Left cardiac atrium (tissue), 4 donors: ENCODE measurements at regions not wholly inside any gene's neighbourhood (a gene's known extent, or its start where the extent isn't known, plus 50 kb on each side); places are given as distances from the start of the nearest gene placed in this dataset.
"Not testable (repeated sequence)": the region's sequence is repeated elsewhere in the genome, so short reads cannot be mapped to it uniquely, and the experiment has no call there.

Experiments used
- ATAC-seq, 2 donors: fragments of 200-7000 bp; cut with Tn5 transposase; one replicate each; pipeline ENCODE4 v1.9.1; 2020; ENCODE audit warnings: mild to moderate bottlenecking in 2 of 2, moderate library complexity in 2 of 2
- DNase-seq: peaks from one replicate; pipeline ENCODE4 v3.0.0-alpha.2; 2020
- intact Hi-C, 2 donors: fragments of 100-400 bp; cut with DNase I; formaldehyde crosslinking; loops; one replicate each; pipeline versions ENCODE4 v1.14.1 to v1.15.1; 2022 to 2023
- donor health status: DM: no; HTN: yes; CAD: no.
- donor health status: DM: no; HTN: yes; CAD: no; lungs with severe emphysema.
- donor health status: DM: yes; HTN: yes; CAD: no.
- donor health status: Dilated cardiomyopathy.

- intact Hi-C loops: no loop called here
- ATAC-seq (no peak), DNase-seq (no peak)
These were observed 425.6 kb downstream of the SMARCA1 start for GRCh38 chrX:129097668-129098067.

- intact Hi-C loops: no loop called here
- DNase-seq: no peak
- ATAC-seq: no peak
These were observed 429.6 kb downstream of the SMARCA1 start for GRCh38 chrX:129093706-129094105.

GRCh38 chrX:129092757-129093156 is 430.5 kb downstream of the SMARCA1 start:
- ATAC-seq (no peak), DNase-seq (no peak)
- intact Hi-C loops: no loop called here

GRCh38 chrX:129092242-129092641 is 431.0 kb downstream of the SMARCA1 start:
- intact Hi-C loops: no loop called here
- ATAC-seq (no peak), DNase-seq (no peak)

- DNase-seq (no peak), ATAC-seq (no peak)
- intact Hi-C loops: no loop called here
These were observed 432.2 kb downstream of the SMARCA1 start for GRCh38 chrX:129091097-129091496.

DNA sequence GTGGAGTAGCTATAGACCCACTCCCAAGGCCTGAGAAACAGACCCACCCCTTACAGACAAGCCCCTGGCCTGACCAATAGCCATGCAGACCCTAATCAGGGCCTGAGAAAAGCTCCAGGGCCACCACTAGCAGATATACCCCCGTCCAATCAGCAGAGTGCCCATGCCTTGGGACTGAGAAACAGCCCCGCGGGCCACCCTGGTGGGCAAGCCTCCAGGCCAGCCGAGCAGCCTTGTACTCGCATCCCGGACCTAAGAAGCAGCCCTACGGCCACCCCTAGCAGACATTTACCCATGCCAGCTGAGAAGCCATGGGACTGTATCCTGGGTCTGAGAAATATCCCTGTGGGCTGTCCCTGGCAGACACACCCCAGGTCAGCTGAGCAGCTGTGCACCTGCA is 436.5 kb downstream of the SMARCA1 start:
- no peak for ATAC-seq
- no peak for DNase-seq
- intact Hi-C loops: no loop called here

DNA sequence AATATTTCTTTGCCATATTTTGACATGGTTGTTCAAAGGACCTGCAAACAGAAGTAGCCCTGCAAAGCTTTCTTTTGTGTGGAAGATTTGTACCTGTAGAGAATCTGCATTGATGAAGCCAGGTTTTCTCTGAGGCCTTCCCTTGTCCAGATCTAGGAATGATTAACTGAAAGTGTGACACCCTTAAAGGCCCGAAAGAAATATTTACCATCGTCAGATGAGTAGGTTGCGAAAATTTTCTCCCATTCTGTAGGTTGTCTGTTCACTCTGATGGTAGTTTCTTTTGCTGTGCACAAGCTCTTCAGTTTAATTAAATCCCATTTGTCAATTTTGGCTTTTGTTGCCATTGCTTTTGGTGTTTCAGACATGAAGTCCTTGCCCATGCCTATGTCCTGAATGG is 439.0 kb downstream of the SMARCA1 start:
- intact Hi-C loops, DNase-seq, ATAC-seq: not testable (repeated sequence)

DNA sequence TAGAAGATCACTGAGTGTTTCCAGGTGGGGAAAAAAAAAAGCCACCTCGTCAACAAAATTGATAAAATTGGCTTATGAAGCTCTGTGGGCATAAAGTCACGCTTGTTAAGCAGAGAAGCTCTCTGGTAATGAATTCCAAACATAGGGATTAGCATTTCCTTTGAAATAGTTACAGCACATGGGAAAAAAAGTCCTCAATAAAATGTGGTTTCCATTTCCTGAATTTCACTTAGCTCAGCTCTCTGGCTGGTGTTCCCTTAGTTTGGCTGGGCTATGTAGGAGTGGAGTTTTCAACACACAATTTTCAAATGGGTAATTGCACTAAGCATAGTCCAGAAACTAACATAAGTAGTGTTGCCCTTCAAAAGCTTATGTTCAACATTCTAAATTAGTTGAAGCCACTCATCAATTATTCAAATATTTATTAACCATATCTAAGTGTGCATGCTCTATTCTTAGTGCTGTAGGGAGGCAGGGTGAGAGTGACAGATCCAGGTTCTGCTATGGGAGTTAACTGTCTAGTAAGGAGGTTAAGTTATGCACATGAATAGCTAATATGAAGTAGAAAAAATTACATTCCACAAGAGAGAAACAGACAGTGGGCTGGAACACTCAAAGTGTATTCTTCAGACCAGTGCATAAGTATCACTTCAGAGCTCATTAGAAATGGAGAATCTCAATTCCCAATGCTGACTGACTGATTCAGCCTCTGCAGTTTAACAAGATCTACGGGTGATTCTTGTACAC is 445.7 kb downstream of the SMARCA1 start:
- ATAC-seq: no peak
- intact Hi-C loops: no loop called here

DNA sequence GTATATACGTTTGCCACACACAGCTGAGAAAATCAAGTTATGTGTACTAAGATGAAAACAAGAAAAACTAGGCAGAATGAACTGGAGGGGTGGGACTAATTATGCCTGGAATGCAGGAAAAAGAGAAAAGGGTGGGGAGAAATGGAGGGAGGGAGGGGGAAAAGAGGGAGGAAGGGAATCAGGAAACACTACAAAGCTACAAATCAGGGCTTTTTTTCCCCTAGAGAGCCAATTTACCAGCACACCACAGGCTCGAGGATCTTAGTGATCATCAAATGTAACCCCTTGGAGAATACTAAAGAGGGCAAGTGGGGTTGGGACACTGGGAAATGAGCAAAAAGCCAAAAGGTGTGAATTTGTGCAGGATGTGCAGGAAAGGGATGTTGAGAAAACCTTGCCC is 451.9 kb downstream of the SMARCA1 start:
- intact Hi-C loops: no loop called here
- DNase-seq (no peak), ATAC-seq (no peak)

More for the DNA sequence above, 445.7 kb downstream of the SMARCA1 start:
- no peak for DNase-seq

- no peak for ATAC-seq
- no peak for DNase-seq
- intact Hi-C loops: no loop called here
These were observed 457.4 kb downstream of the SMARCA1 start for GRCh38 chrX:129065895-129066294.

GRCh38 chrX:129058405-129058804 is 464.9 kb downstream of the SMARCA1 start:
- no peak for DNase-seq
- intact Hi-C loops: no loop called here
- no peak for ATAC-seq

DNA sequence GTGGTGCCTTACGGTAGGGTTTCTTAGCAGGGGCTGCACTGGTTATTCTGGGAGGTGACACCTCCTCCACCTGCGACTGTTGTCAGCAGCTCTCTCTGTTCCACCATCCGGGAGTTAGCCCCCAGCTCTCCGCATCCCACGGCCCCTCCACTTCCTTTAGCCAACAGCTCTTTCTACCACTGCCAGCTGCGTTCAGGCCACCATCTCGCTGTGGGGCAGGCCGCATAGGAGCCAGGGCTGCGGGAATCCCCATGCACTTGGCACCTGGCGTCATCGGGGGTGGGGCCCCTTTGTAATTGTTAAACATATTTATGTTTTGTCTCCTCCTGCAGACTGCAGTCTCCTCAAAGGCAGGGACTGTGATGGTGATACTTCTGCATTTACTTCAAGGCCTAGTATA is 480.2 kb downstream of the SMARCA1 start:
- ATAC-seq (no peak), DNase-seq (no peak)
- intact Hi-C loops: no loop called here

DNA sequence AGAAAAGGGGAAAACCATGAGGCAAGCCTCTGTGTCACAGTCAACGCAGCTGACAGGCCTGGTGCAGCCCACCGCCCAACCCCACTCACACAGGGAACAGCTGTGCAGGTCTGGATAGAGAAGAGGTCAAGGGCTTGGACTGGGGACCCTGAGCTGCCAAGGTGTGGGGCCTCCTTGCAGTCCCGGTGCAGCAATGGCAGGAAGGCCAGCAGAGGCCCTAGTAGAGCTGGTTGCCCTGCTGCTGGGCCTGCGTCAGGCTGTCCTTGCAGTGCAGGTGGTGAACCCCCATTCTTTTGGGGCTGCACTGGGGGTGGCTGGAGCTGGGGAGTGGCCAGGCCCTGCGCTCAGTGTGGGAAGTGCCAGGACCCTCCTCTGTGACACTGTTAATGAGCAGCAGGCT is 482.0 kb downstream of the SMARCA1 start:
- no peak for ATAC-seq
- intact Hi-C loops: no loop called here
- no peak for DNase-seq

DNA sequence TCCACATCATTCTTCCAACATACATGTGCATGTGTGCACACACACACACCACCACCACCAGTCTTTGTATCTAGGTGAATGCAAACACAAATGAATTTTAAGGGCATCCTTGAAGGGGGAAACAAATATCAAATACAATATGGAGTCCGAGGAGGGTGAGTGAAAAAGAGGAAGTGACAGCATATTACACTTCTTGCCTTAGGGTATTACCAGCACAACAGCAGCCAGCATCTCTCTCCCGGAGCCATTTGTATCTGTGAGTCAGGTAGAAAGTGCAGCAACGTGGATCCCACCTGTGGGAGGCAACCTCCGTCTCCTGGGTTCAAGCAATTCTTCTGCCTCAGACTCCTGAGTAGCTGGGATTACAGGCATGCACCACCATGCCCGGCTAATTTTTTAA is 483.2 kb downstream of the SMARCA1 start:
- intact Hi-C loops: no loop called here
- ATAC-seq: no peak
- no peak for DNase-seq

GRCh38 chrX:129039176-129039575 is 484.1 kb downstream of the SMARCA1 start:
- no peak for DNase-seq
- intact Hi-C loops: no loop called here
- no peak for ATAC-seq

- ATAC-seq (no peak), DNase-seq (no peak)
- intact Hi-C loops: no loop called here
These were observed 485.9 kb downstream of the SMARCA1 start for GRCh38 chrX:129037389-129037788.

DNA sequence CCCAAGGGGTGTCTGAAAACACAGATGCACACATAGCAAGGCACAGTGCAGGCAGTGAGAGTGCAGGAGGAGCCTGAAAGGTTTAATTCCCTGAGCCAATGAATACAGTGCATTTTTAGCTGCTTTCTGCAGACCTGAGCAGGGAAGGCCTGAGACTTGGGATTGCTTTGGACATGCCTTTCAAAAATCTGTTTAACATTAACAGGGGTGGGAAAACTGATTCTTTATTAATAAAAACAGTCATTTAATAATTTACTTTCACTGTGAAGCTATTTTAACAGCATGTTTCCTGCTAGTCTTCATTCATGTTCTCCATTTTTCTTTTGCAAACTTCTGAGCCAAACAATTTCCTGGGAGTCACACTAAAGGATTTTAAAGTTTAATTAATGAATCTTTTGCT is 488.1 kb downstream of the SMARCA1 start:
- ATAC-seq: no peak
- intact Hi-C loops: no loop called here
- DNase-seq: no peak

DNA sequence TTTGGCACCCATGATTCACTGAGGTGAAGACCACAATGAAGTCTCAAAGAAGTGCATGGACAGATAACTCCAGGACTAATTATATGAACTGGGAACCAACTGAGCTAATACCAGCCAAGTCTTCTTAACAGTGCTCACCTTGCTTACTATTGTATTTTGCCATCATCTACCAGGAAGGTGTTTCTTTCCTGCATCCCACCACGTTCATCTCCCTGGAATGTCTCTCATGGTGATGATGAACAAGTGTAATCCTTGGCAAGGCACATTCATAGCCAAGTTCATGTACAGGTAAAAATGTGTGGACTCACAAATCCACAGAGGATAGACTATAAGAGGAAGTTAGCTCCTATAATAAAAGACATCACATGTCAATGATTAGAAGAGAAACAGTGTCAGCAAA is 489.1 kb downstream of the SMARCA1 start:
- intact Hi-C loops: no loop called here
- no peak for DNase-seq
- ATAC-seq: no peak

DNA sequence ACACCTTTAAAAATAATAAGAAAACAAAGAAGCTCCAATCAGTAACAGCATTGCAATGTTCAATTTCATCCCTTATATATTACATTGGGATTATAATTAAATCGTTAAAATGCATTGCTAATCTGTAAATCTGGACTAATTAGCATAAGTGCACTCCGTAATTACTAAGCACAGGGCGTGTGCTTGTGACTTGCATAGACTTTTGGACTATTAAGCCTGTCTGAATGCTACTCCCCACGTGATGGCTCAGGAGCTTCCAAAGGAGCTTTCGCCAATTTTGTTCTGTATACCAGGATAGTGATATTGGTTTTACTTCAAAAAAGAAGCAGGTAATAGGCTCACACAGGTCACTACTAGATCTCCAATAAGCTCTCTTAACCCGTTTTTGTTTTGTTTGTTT is 497.1 kb downstream of the SMARCA1 start:
- ATAC-seq (no peak), DNase-seq (no peak)
- intact Hi-C loops: no loop called here

DNA sequence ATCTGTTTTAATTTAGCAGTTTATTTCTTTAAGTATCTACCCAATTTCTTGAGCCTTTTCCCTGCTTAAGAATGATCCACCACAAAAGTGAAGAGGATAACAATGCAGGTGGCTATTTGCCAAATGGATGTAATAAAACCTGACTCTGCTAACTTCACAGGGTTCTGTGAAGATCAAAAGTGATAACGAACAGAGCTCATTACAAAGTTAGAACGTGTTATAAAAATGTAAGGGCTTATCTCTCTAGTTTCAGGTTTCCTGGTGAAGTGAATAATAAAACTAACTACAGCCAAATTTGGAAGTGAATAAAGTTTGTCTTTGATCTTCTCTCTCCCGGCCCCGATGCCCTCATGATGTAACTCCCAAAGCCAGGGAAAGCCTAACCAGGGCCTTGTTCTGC is 497.9 kb downstream of the SMARCA1 start:
- DNase-seq (no peak), ATAC-seq (no peak)
- intact Hi-C loops: no loop called here

- no peak for DNase-seq
- no peak for ATAC-seq
- intact Hi-C loops: no loop called here
These were observed 503.9 kb downstream of the SMARCA1 start for GRCh38 chrX:129019412-129019811.

DNA sequence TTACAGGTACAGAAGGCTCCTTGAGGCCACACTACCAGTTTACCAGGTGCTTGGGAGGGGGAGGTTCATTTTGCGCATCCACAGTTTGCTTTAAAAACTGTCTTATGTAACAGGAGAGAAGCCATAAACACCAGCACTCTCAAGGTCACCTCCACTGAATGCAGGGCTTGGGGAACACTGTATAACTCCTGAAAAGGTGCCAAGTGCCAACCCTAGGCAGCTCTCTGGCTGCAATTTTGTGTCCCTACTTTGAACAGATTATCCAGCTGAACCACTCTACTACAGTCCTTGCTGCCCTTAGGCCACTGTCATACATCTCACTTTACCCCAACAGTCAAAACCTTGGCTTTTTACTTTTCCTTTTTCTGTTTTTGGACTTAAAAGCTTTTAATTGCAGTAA is 507.9 kb downstream of the SMARCA1 start:
- ATAC-seq (no peak), DNase-seq (no peak)
- intact Hi-C loops: no loop called here
